H9 (cell line): ENCODE measurements at regions not wholly inside any gene's neighbourhood (a gene's known extent, or its start where the extent isn't known, plus 50 kb on each side); places are given as distances from the start of the nearest gene placed in this dataset.

ENCODE experiments used
- DNase-seq: peaks from one replicate; pipeline ENCODE4 v3.0.0-alpha.2; 2017
- H2AFZ ChIP-seq: one replicate; pipeline ENCODE4 v1.6.1; 2013; ENCODE audit warnings: mild to moderate bottlenecking, low read length, control low read depth, moderate library complexity
- H2AK5ac ChIP-seq: 2 replicates; pipeline ENCODE4 v1.6.1; 2013; ENCODE audit warnings: low read length, control low read depth, mixed read lengths; ENCODE audit not compliant: insufficient read length
- H2BK120ac ChIP-seq: one replicate; pipeline ENCODE4 v1.6.1; 2013; ENCODE audit warnings: low read depth, mild to moderate bottlenecking, low read length, control low read depth, inconsistent platforms; ENCODE audit not compliant: poor library complexity, severe bottlenecking
- H2BK12ac ChIP-seq: 2 replicates; pipeline ENCODE4 v1.6.1; 2013; ENCODE audit warnings: low read length, control low read depth, mixed read lengths, low read depth; ENCODE audit not compliant: insufficient read length
- H2BK15ac ChIP-seq: 2 replicates; pipeline ENCODE4 v1.6.1; 2013; ENCODE audit warnings: low read depth, low read length, control low read depth
- H2BK20ac ChIP-seq: one replicate; pipeline ENCODE4 v1.6.1; 2013; ENCODE audit warnings: low read depth, mild to moderate bottlenecking, low read length, control low read depth, inconsistent platforms; ENCODE audit not compliant: poor library complexity, severe bottlenecking
- H2BK5ac ChIP-seq: 2 replicates; pipeline ENCODE4 v1.6.1; 2013; ENCODE audit warnings: low read length, control low read depth, mixed read lengths; ENCODE audit not compliant: insufficient read length
- H3K14ac ChIP-seq: 2 replicates; pipeline ENCODE4 v1.6.1; 2013; ENCODE audit warnings: low read length, control low read depth; ENCODE audit not compliant: insufficient read depth
- H3K18ac ChIP-seq: 2 replicates; pipeline ENCODE4 v1.6.1; 2013; ENCODE audit warnings: low read depth, mild to moderate bottlenecking, mixed read lengths, low read length, control low read depth; ENCODE audit not compliant: insufficient read length
- H3K23ac ChIP-seq: 2 replicates; pipeline ENCODE4 v1.6.1; 2013; ENCODE audit warnings: low read length, control low read depth, mixed read lengths, low read depth; ENCODE audit not compliant: insufficient read length
- H3K23me2 ChIP-seq: 2 replicates; pipeline ENCODE4 v1.6.1; 2013; ENCODE audit warnings: low read depth, mild to moderate bottlenecking, mixed read lengths, low read length, control low read depth; ENCODE audit not compliant: insufficient read length, poor library complexity, severe bottlenecking
- H3K27ac ChIP-seq: 2 replicates; pipeline ENCODE4 v1.5.1; 2013; ENCODE audit warnings: low read length, control low read depth, mixed read lengths, low read depth; ENCODE audit not compliant: insufficient read length
- H3K27me3 ChIP-seq: 2 replicates; pipeline ENCODE4 v1.6.1; 2013; ENCODE audit warnings: low read length, control low read depth, inconsistent platforms; ENCODE audit not compliant: insufficient read depth
- H3K4ac ChIP-seq: 2 replicates; pipeline ENCODE4 v1.6.1; 2013; ENCODE audit warnings: low read depth, mild to moderate bottlenecking, control low read depth, inconsistent platforms, low read length, moderate library complexity
- H3K4me1 ChIP-seq: 2 replicates; pipeline ENCODE4 v1.6.1; 2013; ENCODE audit warnings: low read length, control low read depth, inconsistent platforms; ENCODE audit not compliant: insufficient read depth
- H3K4me2 ChIP-seq: 2 replicates; pipeline ENCODE4 v1.6.1; 2013; ENCODE audit warnings: low read length, control low read depth, mixed read lengths; ENCODE audit not compliant: insufficient read length, insufficient read depth
- H3K56ac ChIP-seq: 2 replicates; pipeline ENCODE4 v1.6.1; 2013; ENCODE audit warnings: low read depth, mild to moderate bottlenecking, mixed read lengths, low read length, control low read depth; ENCODE audit not compliant: insufficient read length
- H3K79me1 ChIP-seq: 2 replicates; pipeline ENCODE4 v1.6.1; 2013; ENCODE audit warnings: low read depth, mild to moderate bottlenecking, moderate library complexity, low read length, control low read depth, inconsistent platforms; ENCODE audit not compliant: insufficient read depth, poor library complexity, severe bottlenecking
- H3K79me2 ChIP-seq: 2 replicates; pipeline ENCODE4 v1.6.1; 2013; ENCODE audit warnings: low read length, control low read depth, inconsistent platforms; ENCODE audit not compliant: insufficient read depth
- H3K9ac ChIP-seq: 2 replicates; pipeline ENCODE4 v1.6.1; 2013; ENCODE audit warnings: low read length, control low read depth, mixed read lengths; ENCODE audit not compliant: insufficient read length; ENCODE audit errors: extremely low read depth
- H3K9me3 ChIP-seq: one replicate; pipeline ENCODE4 v1.6.1; 2013; ENCODE audit warnings: low read depth, low read length, inconsistent platforms; ENCODE audit not compliant: control insufficient read depth
- H3T11ph ChIP-seq: one replicate; pipeline ENCODE4 v1.6.1; 2013; ENCODE audit warnings: mild to moderate bottlenecking, low read length, control low read depth, inconsistent platforms
- H4K20me1 ChIP-seq: one replicate; pipeline ENCODE4 v1.6.1; 2013; ENCODE audit not compliant: control insufficient read depth, insufficient read length, insufficient read depth
- H4K5ac ChIP-seq: 2 replicates; pipeline ENCODE4 v1.6.1; 2013; ENCODE audit warnings: low read depth, mild to moderate bottlenecking, mixed read lengths, low read length, control low read depth; ENCODE audit not compliant: insufficient read length
- H4K8ac ChIP-seq: replicated peaks from 2 replicates; pipeline ENCODE4 v1.6.1; 2013; ENCODE audit warnings: low read length, control low read depth, mixed read lengths, low read depth; ENCODE audit not compliant: insufficient read length
- H4K91ac ChIP-seq: 2 replicates; pipeline ENCODE4 v1.6.1; 2013; ENCODE audit warnings: low read depth, mild to moderate bottlenecking, moderate library complexity, mixed read lengths, low read length, control low read depth; ENCODE audit not compliant: insufficient read length
- H3K27ac Mint-ChIP-seq, 3 experiments: 2 replicates in 2 of 3; 3 replicates in 1 of 3; pipeline ENCODE4 v1.8.0; 2020 to 2021; ENCODE audit warnings: mixed read lengths in 3 of 3, mild to moderate bottlenecking in 1 of 3, moderate library complexity in 1 of 3
- H3K27me3 Mint-ChIP-seq: 2 replicates; pipeline ENCODE4 v1.8.0; 2021; ENCODE audit warnings: low read depth, mild to moderate bottlenecking, moderate library complexity, mixed read lengths
- H3K36me3 Mint-ChIP-seq, 3 experiments: 2 replicates in 2 of 3; 3 replicates in 1 of 3; pipeline ENCODE4 v1.8.0; 2020 to 2021; ENCODE audit warnings: low read depth in 3 of 3, mixed read lengths in 3 of 3; ENCODE audit not compliant: insufficient read depth in 1 of 3
- H3K4me1 Mint-ChIP-seq, 2 experiments: 2 replicates each; pipeline ENCODE4 v1.8.0; 2020; ENCODE audit warnings: mixed read lengths in 2 of 2
- H3K4me3 Mint-ChIP-seq, 2 experiments: 2 replicates in 1 of 2; 3 replicates in 1 of 2; pipeline ENCODE4 v1.8.0; 2020 to 2021; ENCODE audit warnings: mild to moderate bottlenecking in 2 of 2, mixed read lengths in 2 of 2, moderate library complexity in 1 of 2
- H3K9me3 Mint-ChIP-seq, 2 experiments: 2 replicates in 1 of 2; 3 replicates in 1 of 2; pipeline ENCODE4 v1.8.0; 2020; ENCODE audit warnings: mild to moderate bottlenecking in 2 of 2, mixed read lengths in 2 of 2, moderate library complexity in 1 of 2
- WGBS: extraction: QIAGEN DNeasy Blood & Tissue Kit; methylation state at CpG from one replicate; pipeline ENCODE4 v1.1.7; 2013; ENCODE audit warnings: missing lambda C conversion rate, low lambda C conversion rate, mixed read lengths; ENCODE audit not compliant: insufficient read length; ENCODE audit errors: extremely low coverage; 5-methylcytosine and 5-hydroxymethylcytosine counted together
- TF ChIP-seq, protein P1 (sequence below): fragments of 200-600 bp; sonication (generic); conservative IDR thresholded peaks from 3 replicates; pipeline ENCODE4 v1.8.0; 2021; ENCODE audit warnings: antibody characterized with exemption, mild to moderate bottlenecking

- Mint-ChIP-seq H3K4me1 (peaks cover 19 to 24% of the 10 kb centered on the region in 2 experiments), H3K9me3 (no peaks in the 10 kb centered on the region), H3K27ac (no peak overlapping the region), H3K4me3 (no peak overlapping the region), H3K27me3 (peaks cover 18% of the 10 kb centered on the region), H3K36me3 (no peaks in the 10 kb centered on the region)
- Histone ChIP-seq H2BK12ac (no peak overlapping the region), H4K20me1 (no peaks in the 10 kb centered on the region), H3K4ac (no peak overlapping the region), H3K18ac (no peak overlapping the region), H3K56ac (no peak overlapping the region), H3T11ph (no peak overlapping the region), H4K91ac (no peak overlapping the region), H2AK5ac (no peak overlapping the region), H2BK20ac (no peak overlapping the region), H4K8ac (no peak overlapping the region), H2BK15ac (no peak overlapping the region), H4K5ac (no peak overlapping the region), H3K27me3 (no peaks in the 10 kb centered on the region), H3K14ac (no peak overlapping the region; the same call in 1 of the 2 replicates), H2AFZ (no peak overlapping the region), H3K9me3 (no peaks in the 10 kb centered on the region), H3K79me2 (no peaks in the 10 kb centered on the region), H3K23ac (no peak overlapping the region), H3K79me1 (no peaks in the 10 kb centered on the region), H3K9ac (no peak overlapping the region), H3K27ac (no peak overlapping the region), H2BK120ac (no peak overlapping the region), H3K4me1 (peaks cover 4% of the 10 kb centered on the region; the same call in 1 of the 2 replicates), H3K4me2 (no peak overlapping the region), H2BK5ac (no peak overlapping the region), H3K23me2 (no peaks in the 10 kb centered on the region)
- TF ChIP-seq, protein P1, sequence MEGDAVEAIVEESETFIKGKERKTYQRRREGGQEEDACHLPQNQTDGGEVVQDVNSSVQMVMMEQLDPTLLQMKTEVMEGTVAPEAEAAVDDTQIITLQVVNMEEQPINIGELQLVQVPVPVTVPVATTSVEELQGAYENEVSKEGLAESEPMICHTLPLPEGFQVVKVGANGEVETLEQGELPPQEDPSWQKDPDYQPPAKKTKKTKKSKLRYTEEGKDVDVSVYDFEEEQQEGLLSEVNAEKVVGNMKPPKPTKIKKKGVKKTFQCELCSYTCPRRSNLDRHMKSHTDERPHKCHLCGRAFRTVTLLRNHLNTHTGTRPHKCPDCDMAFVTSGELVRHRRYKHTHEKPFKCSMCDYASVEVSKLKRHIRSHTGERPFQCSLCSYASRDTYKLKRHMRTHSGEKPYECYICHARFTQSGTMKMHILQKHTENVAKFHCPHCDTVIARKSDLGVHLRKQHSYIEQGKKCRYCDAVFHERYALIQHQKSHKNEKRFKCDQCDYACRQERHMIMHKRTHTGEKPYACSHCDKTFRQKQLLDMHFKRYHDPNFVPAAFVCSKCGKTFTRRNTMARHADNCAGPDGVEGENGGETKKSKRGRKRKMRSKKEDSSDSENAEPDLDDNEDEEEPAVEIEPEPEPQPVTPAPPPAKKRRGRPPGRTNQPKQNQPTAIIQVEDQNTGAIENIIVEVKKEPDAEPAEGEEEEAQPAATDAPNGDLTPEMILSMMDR: no peak
- no CpG with 5 or more reads among the region's 18 CpGs for WGBS
- DNase-seq: no peak
Observed at GRCh38 chr20:63126876-63127699, 88.8 kb downstream of the YTHDF1 start.
